Loucy (cell line): ENCODE measurements at regions not wholly inside any gene's neighbourhood (a gene's known extent, or its start where the extent isn't known, plus 50 kb on each side); places are given as distances from the start of the nearest gene placed in this dataset.

Source experiments
- CTCF ChIP-seq: fragments of 200-600 bp; sonication (generic); conservative IDR thresholded peaks from 2 replicates; pipeline ENCODE4 v1.5.1; 2014; ENCODE audit warnings: mild to moderate bottlenecking, antibody characterized with exemption, low read length
- EZH2phosphoT487 ChIP-seq: fragments of 200-600 bp; IDR thresholded peaks from 2 replicates; pipeline ENCODE4 v1.6.1; 2018; ENCODE audit warnings: antibody characterized with exemption, mild to moderate bottlenecking, moderate library complexity, borderline replicate concordance

DNA sequence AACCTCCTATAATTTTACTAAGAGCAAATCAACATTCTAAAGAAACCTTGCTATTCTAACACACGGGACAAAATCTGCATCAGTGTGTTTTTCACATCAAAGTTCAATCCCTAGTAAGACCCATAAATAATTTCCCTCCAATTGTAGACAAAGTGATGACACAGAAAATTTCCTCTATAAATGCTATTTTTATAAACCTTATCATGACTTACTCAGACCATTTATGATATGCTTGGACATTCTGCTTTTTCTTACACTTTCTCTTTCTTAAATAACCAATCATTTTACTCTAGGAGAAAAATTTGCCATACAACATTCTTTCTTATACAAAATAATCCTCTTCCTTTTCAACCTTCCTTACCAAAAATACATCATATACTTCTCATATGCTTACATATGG, 67.0 kb downstream of the SDR9C7 start:
- no peak for TF ChIP-seq CTCF
- no peak for TF ChIP-seq EZH2phosphoT487
